ENCODE measurements at regions not wholly inside any gene's neighbourhood (a gene's known extent, or its start where the extent isn't known, plus 50 kb on each side); places are given as distances from the start of the nearest gene placed in this dataset.
"Not testable (repeated sequence)": the region's sequence is repeated elsewhere in the genome, so short reads cannot be mapped to it uniquely, and the experiment has no call there.

- H3K36me3 Mint-ChIP-seq (ENCODE audit: low read depth), result no peaks in the 10 kb centered on the region
- no peak for DNase-seq (ENCODE audit: low spot score)
- no peaks in the 10 kb centered on the region for H3K27me3 Mint-ChIP-seq (ENCODE audit: low read depth)
- H3K9me3 Mint-ChIP-seq, result peaks cover 12% of the 10 kb centered on the region
- H3K4me3 Mint-ChIP-seq, result no peak overlapping the region
- H3K27ac Mint-ChIP-seq, result no peak overlapping the region
- H3K4me1 Mint-ChIP-seq (ENCODE audit: low read depth), result no peaks in the 10 kb centered on the region
Observed at GRCh38 chr19:28539759-28540158, 673.2 kb downstream of the UQCRFS1 start.

DNA sequence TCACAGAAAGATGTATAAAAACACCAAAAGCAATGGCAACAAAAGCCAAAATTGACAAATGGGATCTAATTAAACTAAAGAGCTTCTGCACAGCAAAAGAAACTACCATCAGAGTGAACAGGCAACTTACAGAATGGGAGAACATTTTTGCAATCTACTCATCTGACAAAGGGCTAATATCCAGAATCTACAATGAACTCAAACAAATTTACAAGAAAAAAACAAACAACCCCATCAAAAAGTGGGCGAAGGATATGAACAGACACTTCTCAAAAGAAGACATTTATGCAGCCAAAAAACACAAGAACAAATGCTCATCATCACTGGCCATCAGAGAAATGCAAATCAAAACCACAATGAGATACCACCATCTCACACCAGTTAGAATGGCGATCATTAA is 674.4 kb downstream of the UQCRFS1 start:
- H3K9me3 Mint-ChIP-seq, result peaks cover 12% of the 10 kb centered on the region
- not testable (repeated sequence) for H3K36me3 Mint-ChIP-seq (ENCODE audit: low read depth); H3K27me3 Mint-ChIP-seq (ENCODE audit: low read depth); H3K4me3 Mint-ChIP-seq; H3K27ac Mint-ChIP-seq; DNase-seq (ENCODE audit: low spot score); H3K4me1 Mint-ChIP-seq (ENCODE audit: low read depth)

DNA sequence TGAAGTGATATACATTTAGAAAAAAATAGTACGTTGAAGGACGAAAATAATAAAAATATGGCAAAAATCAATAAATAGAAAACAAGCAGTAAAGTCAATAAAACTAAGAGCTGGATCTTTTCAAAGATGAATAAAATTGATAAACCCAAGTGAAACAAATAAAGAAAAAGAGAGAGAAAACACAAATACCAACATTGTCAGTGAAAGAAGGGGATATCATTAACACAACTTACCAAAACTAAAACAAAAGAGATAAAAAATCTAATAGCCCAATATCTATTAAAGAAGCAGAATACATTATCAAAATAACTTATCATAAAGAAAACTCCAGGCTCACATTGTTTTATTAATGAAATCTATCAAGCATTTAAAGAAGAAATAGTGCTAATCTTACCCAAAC is 675.1 kb downstream of the UQCRFS1 start:
- DNase-seq (ENCODE audit: low spot score), result no peak
- H3K4me3 Mint-ChIP-seq, result no peak overlapping the region

DNA sequence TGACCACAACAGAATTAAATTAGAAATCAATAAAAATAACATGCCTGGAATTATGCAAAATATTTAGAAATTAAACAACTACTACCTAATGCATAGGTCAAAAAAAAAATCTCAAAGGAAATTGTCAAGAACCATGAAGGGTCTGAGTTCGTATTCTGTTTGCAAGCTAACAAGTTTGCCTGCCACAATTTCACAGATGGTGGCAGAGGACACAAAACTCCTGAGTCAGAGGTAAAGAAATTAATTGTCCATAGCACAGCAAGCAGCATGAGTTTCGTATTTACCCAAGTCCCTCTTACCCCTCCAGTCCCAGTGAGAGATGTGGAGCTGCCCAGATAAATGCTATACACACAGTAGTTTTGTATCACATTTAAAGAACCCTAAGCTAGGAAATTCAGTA is 675.9 kb downstream of the UQCRFS1 start:
- H3K27me3 Mint-ChIP-seq (ENCODE audit: low read depth), result no peaks in the 10 kb centered on the region
- H3K9me3 Mint-ChIP-seq, result peaks cover 12% of the 10 kb centered on the region
- no peak overlapping the region for H3K4me3 Mint-ChIP-seq

More for the DNA sequence above, 675.1 kb downstream of the UQCRFS1 start:
- H3K9me3 Mint-ChIP-seq, result peaks cover 12% of the 10 kb centered on the region
- no peak overlapping the region for H3K27ac Mint-ChIP-seq
- no peaks in the 10 kb centered on the region for H3K36me3 Mint-ChIP-seq (ENCODE audit: low read depth)
- no peaks in the 10 kb centered on the region for H3K27me3 Mint-ChIP-seq (ENCODE audit: low read depth)
- no peaks in the 10 kb centered on the region for H3K4me1 Mint-ChIP-seq (ENCODE audit: low read depth)

DNA sequence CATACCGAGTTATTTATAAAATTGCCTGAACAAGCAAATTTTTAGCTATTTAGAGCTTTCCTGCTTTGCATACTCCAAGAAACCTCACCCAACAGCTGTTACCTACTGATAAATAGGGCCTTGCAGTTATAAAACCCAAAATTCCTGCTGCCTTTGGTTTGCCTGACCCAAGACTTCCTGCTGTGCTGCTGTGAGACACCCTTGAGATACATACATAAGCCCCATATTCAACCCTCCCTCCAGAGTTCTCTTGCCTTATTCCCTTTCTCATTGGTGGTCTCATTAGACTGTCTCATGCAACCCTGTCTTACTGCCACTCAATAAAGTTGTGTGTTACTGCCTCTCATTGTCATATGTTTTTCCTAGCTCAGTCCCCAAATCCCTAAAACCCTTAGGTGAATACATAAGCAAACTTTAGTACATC is 677.6 kb downstream of the UQCRFS1 start:
- H3K9me3 Mint-ChIP-seq, result peaks cover 12% of the 10 kb centered on the region
- H3K27me3 Mint-ChIP-seq (ENCODE audit: low read depth), result no peaks in the 10 kb centered on the region
- DNase-seq (ENCODE audit: low spot score), result no peak
- no peaks in the 10 kb centered on the region for H3K4me1 Mint-ChIP-seq (ENCODE audit: low read depth)
- H3K4me3 Mint-ChIP-seq, result no peak overlapping the region
- H3K36me3 Mint-ChIP-seq (ENCODE audit: low read depth), result no peaks in the 10 kb centered on the region
- H3K27ac Mint-ChIP-seq, result no peak overlapping the region

More for the DNA sequence above, 675.9 kb downstream of the UQCRFS1 start:
- no peak for DNase-seq (ENCODE audit: low spot score)
- Mint-ChIP-seq H3K4me1 (ENCODE audit: low read depth) (no peaks in the 10 kb centered on the region), H3K36me3 (ENCODE audit: low read depth) (no peaks in the 10 kb centered on the region), H3K27ac (no peak overlapping the region)

DNA sequence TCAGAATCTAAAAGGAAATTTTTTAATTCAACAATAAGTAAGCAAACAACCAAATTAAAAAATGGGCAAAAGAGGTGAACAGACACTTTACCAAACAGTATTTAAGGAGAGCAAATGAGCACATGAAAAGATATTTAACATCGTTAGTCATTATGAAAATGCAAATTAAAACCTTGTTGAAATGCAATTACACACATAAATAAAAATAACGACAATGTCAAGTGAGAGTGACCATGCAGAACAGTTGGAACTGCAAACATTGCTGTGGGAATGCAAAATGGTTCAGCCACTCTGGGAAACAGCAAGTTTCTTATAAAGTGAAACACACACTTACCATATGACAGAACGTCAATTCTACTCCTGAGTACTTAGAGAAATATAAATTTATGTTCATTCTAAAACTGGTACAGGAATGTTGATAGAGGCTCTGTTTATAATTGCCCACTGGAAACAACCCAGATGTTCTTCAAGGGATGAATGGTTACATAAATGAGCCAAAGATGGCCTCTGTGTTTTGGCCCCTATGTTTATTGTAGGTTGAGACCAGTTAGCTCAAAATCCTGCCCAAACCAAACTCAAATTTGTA is 678.1 kb downstream of the UQCRFS1 start:
- Mint-ChIP-seq H3K4me3 (no peak overlapping the region), H3K9me3 (peaks cover 12% of the 10 kb centered on the region), H3K27me3 (ENCODE audit: low read depth) (no peaks in the 10 kb centered on the region), H3K4me1 (ENCODE audit: low read depth) (no peaks in the 10 kb centered on the region), H3K27ac (no peak overlapping the region), H3K36me3 (ENCODE audit: low read depth) (no peaks in the 10 kb centered on the region)
- no peak for DNase-seq (ENCODE audit: low spot score)

GRCh38 chr19:28532765-28533341 is 680.1 kb downstream of the UQCRFS1 start:
- no peaks in the 10 kb centered on the region for H3K36me3 Mint-ChIP-seq (ENCODE audit: low read depth)
- no peaks in the 10 kb centered on the region for H3K4me1 Mint-ChIP-seq (ENCODE audit: low read depth)
- no peak for DNase-seq (ENCODE audit: low spot score)
- H3K27ac Mint-ChIP-seq, result no peak overlapping the region
- H3K27me3 Mint-ChIP-seq (ENCODE audit: low read depth), result no peaks in the 10 kb centered on the region
- H3K9me3 Mint-ChIP-seq, result peaks cover 7% of the 10 kb centered on the region
- no peak overlapping the region for H3K4me3 Mint-ChIP-seq

DNA sequence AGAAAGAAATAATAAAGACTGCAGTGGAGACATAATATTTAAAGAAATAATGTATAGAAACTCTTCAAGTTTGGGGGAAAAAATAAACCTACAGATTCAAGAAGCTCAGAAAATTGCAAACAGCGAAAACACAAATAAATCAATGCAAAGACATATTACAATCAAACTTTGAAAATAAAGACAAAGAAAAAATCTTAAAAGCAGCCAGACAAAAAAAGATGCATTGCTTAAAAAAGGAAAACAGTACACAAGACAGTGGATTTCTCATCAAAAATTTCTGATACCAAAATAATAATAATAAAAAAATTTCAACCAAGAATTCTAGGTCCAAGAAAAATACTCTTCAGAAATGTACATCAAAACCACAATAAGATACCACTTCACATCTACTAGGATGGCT is 681.0 kb downstream of the UQCRFS1 start:
- no peaks in the 10 kb centered on the region for H3K27me3 Mint-ChIP-seq (ENCODE audit: low read depth)
- no peak for DNase-seq (ENCODE audit: low spot score)
- H3K36me3 Mint-ChIP-seq (ENCODE audit: low read depth), result no peaks in the 10 kb centered on the region
- no peak overlapping the region for H3K27ac Mint-ChIP-seq
- H3K9me3 Mint-ChIP-seq, result peaks cover 5% of the 10 kb centered on the region
- no peak overlapping the region for H3K4me3 Mint-ChIP-seq
- H3K4me1 Mint-ChIP-seq (ENCODE audit: low read depth), result no peaks in the 10 kb centered on the region

- Mint-ChIP-seq H3K36me3 (ENCODE audit: low read depth) (no peaks in the 10 kb centered on the region), H3K27me3 (ENCODE audit: low read depth) (no peaks in the 10 kb centered on the region), H3K4me3 (no peak overlapping the region), H3K4me1 (ENCODE audit: low read depth) (no peaks in the 10 kb centered on the region), H3K9me3 (no peaks in the 10 kb centered on the region), H3K27ac (no peak overlapping the region)
- DNase-seq (ENCODE audit: low spot score), result no peak
Observed at GRCh38 chr19:28530406-28531035, 682.4 kb downstream of the UQCRFS1 start.

GRCh38 chr19:28526038-28526437 is 686.9 kb downstream of the UQCRFS1 start:
- Mint-ChIP-seq H3K9me3 (peaks cover 3% of the 10 kb centered on the region), H3K4me1 (ENCODE audit: low read depth) (no peaks in the 10 kb centered on the region), H3K27ac (no peak overlapping the region), H3K27me3 (ENCODE audit: low read depth) (no peaks in the 10 kb centered on the region), H3K4me3 (no peak overlapping the region), H3K36me3 (ENCODE audit: low read depth) (no peaks in the 10 kb centered on the region)
- no peak for DNase-seq (ENCODE audit: low spot score)

GRCh38 chr19:28523619-28524018 is 689.3 kb downstream of the UQCRFS1 start:
- no peak overlapping the region for H3K4me3 Mint-ChIP-seq

DNA sequence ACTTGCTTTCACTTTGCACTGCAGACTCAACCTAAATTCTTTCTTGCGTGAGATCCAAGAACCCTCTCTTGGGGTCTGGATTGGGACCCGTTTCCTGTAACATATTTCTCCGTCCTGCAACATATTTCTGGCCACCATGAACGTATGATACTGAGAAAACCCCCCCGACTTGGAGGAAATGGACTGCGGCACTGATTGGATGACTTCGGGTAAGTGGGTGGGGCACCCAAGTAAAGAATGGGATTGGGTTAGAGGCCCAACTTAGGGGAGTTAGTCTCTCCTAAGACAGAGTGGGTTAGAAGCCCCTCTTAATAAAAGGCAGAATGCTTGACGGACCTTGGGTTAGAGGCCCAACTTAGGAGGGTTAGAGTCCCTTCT is 690.4 kb downstream of the UQCRFS1 start:
- H3K27ac Mint-ChIP-seq, result no peak overlapping the region
- H3K27me3 Mint-ChIP-seq (ENCODE audit: low read depth), result no peaks in the 10 kb centered on the region
- no peak overlapping the region for H3K4me3 Mint-ChIP-seq
- H3K9me3 Mint-ChIP-seq, result peaks cover 3% of the 10 kb centered on the region
- H3K4me1 Mint-ChIP-seq (ENCODE audit: low read depth), result no peaks in the 10 kb centered on the region
- no peaks in the 10 kb centered on the region for H3K36me3 Mint-ChIP-seq (ENCODE audit: low read depth)
- DNase-seq (ENCODE audit: low spot score), result no peak

More at GRCh38 chr19:28523619-28524018, 689.3 kb downstream of the UQCRFS1 start:
- Mint-ChIP-seq H3K4me1 (ENCODE audit: low read depth) (no peaks in the 10 kb centered on the region), H3K27ac (no peak overlapping the region), H3K27me3 (ENCODE audit: low read depth) (no peaks in the 10 kb centered on the region), H3K36me3 (ENCODE audit: low read depth) (no peaks in the 10 kb centered on the region), H3K9me3 (peaks cover 3% of the 10 kb centered on the region)
- DNase-seq (ENCODE audit: low spot score), result no peak

GRCh38 chr19:28521614-28522544 is 691.1 kb downstream of the UQCRFS1 start:
- H3K4me3 Mint-ChIP-seq, result no peak overlapping the region
- H3K36me3 Mint-ChIP-seq (ENCODE audit: low read depth), result no peaks in the 10 kb centered on the region
- no peak for DNase-seq (ENCODE audit: low spot score)
- H3K27me3 Mint-ChIP-seq (ENCODE audit: low read depth), result no peaks in the 10 kb centered on the region
- peaks cover 3% of the 10 kb centered on the region for H3K9me3 Mint-ChIP-seq
- no peak overlapping the region for H3K27ac Mint-ChIP-seq
- H3K4me1 Mint-ChIP-seq (ENCODE audit: low read depth), result no peaks in the 10 kb centered on the region

DNA sequence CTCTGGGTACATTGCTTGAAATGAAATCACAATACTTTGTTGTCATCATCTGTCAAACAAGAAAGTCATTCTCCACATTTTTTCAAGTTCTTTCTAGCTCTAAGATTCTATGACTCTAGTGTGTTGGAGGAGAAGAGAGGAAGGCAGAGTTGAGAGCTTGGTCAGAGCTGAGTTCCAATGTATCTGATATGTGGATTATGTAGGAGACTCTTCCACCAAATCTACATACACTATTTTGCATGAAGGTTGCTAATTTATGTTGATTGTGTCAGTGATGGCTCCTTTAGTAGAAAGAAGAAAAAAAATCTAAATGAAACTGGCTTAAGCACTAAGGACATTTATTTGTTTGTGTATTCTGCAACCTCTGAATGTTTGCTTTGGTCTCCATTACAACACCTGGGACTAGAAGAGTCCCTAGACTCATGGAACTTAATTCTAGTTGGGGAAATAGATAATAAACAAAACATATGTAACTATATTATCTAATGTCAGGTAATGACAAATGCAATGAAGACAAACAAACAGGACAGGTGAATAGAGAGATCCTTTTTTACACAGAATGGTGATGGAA is 691.9 kb downstream of the UQCRFS1 start:
- no peaks in the 10 kb centered on the region for H3K27me3 Mint-ChIP-seq (ENCODE audit: low read depth)
- H3K9me3 Mint-ChIP-seq, result peaks cover 3% of the 10 kb centered on the region
- no peaks in the 10 kb centered on the region for H3K36me3 Mint-ChIP-seq (ENCODE audit: low read depth)
- no peak overlapping the region for H3K4me3 Mint-ChIP-seq
- H3K27ac Mint-ChIP-seq, result no peak overlapping the region
- DNase-seq (ENCODE audit: low spot score), result no peak
- H3K4me1 Mint-ChIP-seq (ENCODE audit: low read depth), result no peaks in the 10 kb centered on the region
